HG03565 (cell line): ENCODE measurements at regions not wholly inside any gene's neighbourhood (a gene's known extent, or its start where the extent isn't known, plus 50 kb on each side); places are given as distances from the start of the nearest gene placed in this dataset.
A peak's percentile ranks its signal among the peaks of the same experiment; 100 is the strongest.
"Not testable (repeated sequence)": the region's sequence is repeated elsewhere in the genome, so short reads cannot be mapped to it uniquely, and the experiment has no call there.

Source experiments
- ATAC-seq: cut with Tn5 transposase; IDR thresholded peaks from one replicate; pipeline ENCODE4 v1.9.1; 2021; ENCODE audit warnings: mild to moderate bottlenecking, moderate library complexity; ENCODE audit not compliant: unreplicated experiment

- no peak for ATAC-seq
Observed at GRCh38 chr2:20499387-20499786, 52.5 kb downstream of the RHOB start.

- ATAC-seq: no peak
Observed at GRCh38 chr2:20501974-20502373, 55.1 kb downstream of the RHOB start.

GRCh38 chr2:20502496-20502895, 55.6 kb downstream of the RHOB start:
- not testable (repeated sequence) for ATAC-seq

GRCh38 chr2:20504174-20504573, 57.3 kb downstream of the RHOB start:
- no peak for ATAC-seq

GRCh38 chr2:20506201-20506685, 59.4 kb downstream of the RHOB start:
- ATAC-seq: no peak

- peak; percentile 98 for ATAC-seq
Observed at GRCh38 chr2:20507166-20507692, 60.4 kb downstream of the RHOB start.

GRCh38 chr2:20507711-20508110, 60.8 kb downstream of the RHOB start:
- ATAC-seq: no peak

- no peak for ATAC-seq
Observed at GRCh38 chr2:20509301-20509769, 62.5 kb downstream of the RHOB start.

GRCh38 chr2:20509770-20510490, 63.1 kb downstream of the RHOB start:
- ATAC-seq: no peak

- ATAC-seq: no peak
Observed at GRCh38 chr2:20511130-20511529, 64.3 kb downstream of the RHOB start.

GRCh38 chr2:20512061-20512605, 65.3 kb downstream of the RHOB start:
- ATAC-seq: no peak

- no peak for ATAC-seq
Observed at GRCh38 chr2:20513946-20514345, 67.1 kb downstream of the RHOB start.

- ATAC-seq: no peak
Observed at GRCh38 chr2:20514596-20515269, 67.9 kb downstream of the RHOB start.

- no peak for ATAC-seq
Observed at GRCh38 chr2:20515290-20516220, 68.7 kb downstream of the RHOB start.

- ATAC-seq: no peak
Observed at GRCh38 chr2:20516291-20516645, 69.4 kb downstream of the RHOB start.

GRCh38 chr2:20516646-20517341, 69.9 kb downstream of the RHOB start:
- peak; percentile 83 for ATAC-seq

- no peak for ATAC-seq
Observed at GRCh38 chr2:20519309-20519708, 72.4 kb downstream of the RHOB start.

- ATAC-seq: no peak
Observed at GRCh38 chr2:20520128-20520527, 73.3 kb downstream of the RHOB start.

- ATAC-seq: no peak
Observed at GRCh38 chr2:20521193-20521592, 74.3 kb downstream of the RHOB start.

GRCh38 chr2:20521682-20522189, 74.9 kb downstream of the RHOB start:
- no peak for ATAC-seq
